Testis (tissue), 2 donors: ENCODE measurements at regions not wholly inside any gene's neighbourhood (a gene's known extent, or its start where the extent isn't known, plus 50 kb on each side); places are given as distances from the start of the nearest gene placed in this dataset.

Source experiments
- DNase-seq: peaks from one replicate; pipeline ENCODE4 v3.0.0-alpha.2; 2019
- H3K27ac ChIP-seq, 2 donors: fragments of 200-600 bp; sonication (generic); one replicate each; pipeline ENCODE4 v1.5.1; 2019
- H3K27me3 ChIP-seq: fragments of 200-600 bp; sonication (generic); one replicate; pipeline ENCODE4 v1.5.1; 2019
- H3K36me3 ChIP-seq: fragments of 200-600 bp; sonication (generic); one replicate; pipeline ENCODE4 v1.5.1; 2017; ENCODE audit warnings: low read depth; ENCODE audit errors: missing control alignments
- H3K4me1 ChIP-seq: fragments of 200-600 bp; sonication (generic); one replicate; pipeline ENCODE4 v1.5.1; 2019
- H3K4me3 ChIP-seq, 2 donors: fragments of 200-600 bp; sonication (generic); one replicate each; pipeline ENCODE4 v1.5.1; 2017 to 2019
- H3K9me3 ChIP-seq: fragments of 200-600 bp; sonication (generic); one replicate; pipeline ENCODE4 v1.5.1; 2017
- CTCF ChIP-seq, 3 experiments: fragments of 450-650 bp in 2 of 3; fragments of 200-600 bp in 1 of 3; sonication (generic) in 1 of 3; IDR thresholded peaks; one replicate each; pipeline ENCODE4 v1.5.1; 2016 to 2019; ENCODE audit warnings: antibody characterized with exemption in 3 of 3, mild to moderate bottlenecking in 2 of 3, moderate library complexity in 1 of 3
- POLR2A ChIP-seq: fragments of 450-650 bp; IDR thresholded peaks from one replicate; pipeline ENCODE4 v1.6.1; 2017; ENCODE audit warnings: antibody characterized with exemption, mild to moderate bottlenecking, moderate library complexity
- WGBS, 2 donors: methylation state at CpG; one replicate each; pipeline ENCODE4 v1.1.5; 2018; 5-methylcytosine and 5-hydroxymethylcytosine counted together
- intact Hi-C: fragments of 100-400 bp; cut with DNase I; formaldehyde crosslinking; loops from one replicate; pipeline ENCODE4 v1.15.1; 2023; ENCODE audit warnings: low total_unique reads

GRCh38 chr13:65670014-65670625, 1560.0 kb downstream of the PCDH9 start:
- no peak for DNase-seq
- H3K27me3 ChIP-seq = no peaks in the 10 kb centered on the region
- 90 to 93% methylated on average over 6 of the region's 6 CpGs for WGBS, 2 donors
- no peaks in the 10 kb centered on the region for H3K9me3 ChIP-seq
- intact Hi-C loops = no loop called here
- no peaks in the 10 kb centered on the region for H3K4me1 ChIP-seq
- no peak overlapping the region for H3K27ac ChIP-seq
- H3K4me3 ChIP-seq = no peak overlapping the region
- no peaks in the 10 kb centered on the region for H3K36me3 ChIP-seq
- TF ChIP-seq CTCF (IDR thresholded peaks at IDR 0.05) (no peak), POLR2A (no peak)

GRCh38 chr13:65660731-65661130, 1569.4 kb downstream of the PCDH9 start:
- Histone ChIP-seq H3K4me1 (no peaks in the 10 kb centered on the region), H3K27me3 (no peaks in the 10 kb centered on the region), H3K27ac (no peak overlapping the region), H3K36me3 (no peaks in the 10 kb centered on the region), H3K9me3 (no peaks in the 10 kb centered on the region), H3K4me3 (no peak overlapping the region)
- 100% methylated on average over 1 of the region's 1 CpG for WGBS, 2 donors
- TF ChIP-seq CTCF (IDR thresholded peaks at IDR 0.05) (no peak), POLR2A (no peak)
- intact Hi-C loops = no loop called here
- no peak for DNase-seq

GRCh38 chr13:65656740-65657329, 1573.3 kb downstream of the PCDH9 start:
- H3K9me3 ChIP-seq = no peaks in the 10 kb centered on the region
- DNase-seq = no peak
- 71 to 78% methylated on average over 1 of the region's 1 CpG for WGBS, 2 donors
- H3K4me1 ChIP-seq = no peaks in the 10 kb centered on the region
- no peak overlapping the region for H3K27ac ChIP-seq
- H3K36me3 ChIP-seq = no peaks in the 10 kb centered on the region
- H3K27me3 ChIP-seq = no peaks in the 10 kb centered on the region
- intact Hi-C loops = no loop called here
- no peak overlapping the region for H3K4me3 ChIP-seq
- TF ChIP-seq POLR2A (no peak), CTCF (IDR thresholded peaks at IDR 0.05) (peak in 1 of 3 experiments; percentile 49)

- intact Hi-C loops = no loop called here
- TF ChIP-seq CTCF (IDR thresholded peaks at IDR 0.05) = no peak
- no peak for TF ChIP-seq POLR2A
Measured at GRCh38 chr13:65653613-65654012, 1576.5 kb downstream of the PCDH9 start.

GRCh38 chr13:65650321-65650720, 1579.8 kb downstream of the PCDH9 start:
- Histone ChIP-seq H3K27me3 (no peaks in the 10 kb centered on the region), H3K4me3 (no peak overlapping the region), H3K27ac (no peak overlapping the region), H3K4me1 (no peaks in the 10 kb centered on the region), H3K36me3 (no peaks in the 10 kb centered on the region), H3K9me3 (no peaks in the 10 kb centered on the region)
- DNase-seq = no peak
- TF ChIP-seq CTCF (IDR thresholded peaks at IDR 0.05) = no peak
- TF ChIP-seq POLR2A = no peak
- 81 to 86% methylated on average over 5 of the region's 5 CpGs for WGBS, 2 donors
- intact Hi-C loops = no loop called here

More at GRCh38 chr13:65653613-65654012, 1576.5 kb downstream of the PCDH9 start:
- Histone ChIP-seq H3K4me1 (no peaks in the 10 kb centered on the region), H3K4me3 (no peak overlapping the region), H3K27me3 (no peaks in the 10 kb centered on the region), H3K27ac (no peak overlapping the region), H3K9me3 (no peaks in the 10 kb centered on the region), H3K36me3 (no peaks in the 10 kb centered on the region)
- WGBS, 2 donors = 61 to 63% methylated on average over 2 of the region's 2 CpGs
- no peak for DNase-seq
